OCI-LY7 (cell line): ENCODE measurements at regions not wholly inside any gene's neighbourhood (a gene's known extent, or its start where the extent isn't known, plus 50 kb on each side); places are given as distances from the start of the nearest gene placed in this dataset.

Source experiments
- BruUV-seq: library from RNA; stranded (reverse); fragments of 400-500 nt; replicated peaks from 2 replicates; lab custom pipeline; 2021; lab: Mats Ljungman, UMichigan
- CTCF ChIA-PET: fragments of 300-600 bp; sonication (Branson Sonifier 250); formaldehyde crosslinking; loops from one replicate; lab custom pipeline; 2022; ENCODE audit warnings: antibody characterized with exemption; ENCODE audit not compliant: unreplicated experiment; lab: Charles Lee
- POLR2A ChIA-PET: fragments of 300-600 bp; sonication (Branson Sonifier 250); formaldehyde crosslinking; loops from one replicate; lab custom pipeline; 2022; ENCODE audit warnings: antibody characterized with exemption; lab: Charles Lee
- DNase-seq: peaks from one replicate; pipeline ENCODE4 v3.0.0-alpha.2; 2015; ENCODE audit warnings: low spot score
- H2AFZ ChIP-seq: fragments of 200-600 bp; sonication (generic), shearing (Covaris generic); 2 replicates; pipeline ENCODE4 v1.6.1; 2014; ENCODE audit warnings: mild to moderate bottlenecking, antibody characterized with exemption, low read length, moderate library complexity
- H3K27ac ChIP-seq: fragments of 200-600 bp; sonication (generic); 2 replicates; pipeline ENCODE4 v1.5.1; 2014; ENCODE audit warnings: mixed run types, low read depth, mild to moderate bottlenecking, moderate library complexity, low read length, inconsistent platforms; ENCODE audit not compliant: poor library complexity, severe bottlenecking
- H3K36me3 ChIP-seq: fragments of 200-600 bp; sonication (generic); 2 replicates; pipeline ENCODE4 v1.6.1; 2014; ENCODE audit warnings: mild to moderate bottlenecking, antibody characterized with exemption, low read length, moderate library complexity, mixed read lengths; ENCODE audit not compliant: insufficient read depth
- H3K4me1 ChIP-seq: fragments of 200-600 bp; sonication (generic); 2 replicates; pipeline ENCODE4 v1.5.1; 2014; ENCODE audit warnings: mild to moderate bottlenecking, low read length; ENCODE audit not compliant: insufficient read depth, poor library complexity, severe bottlenecking
- H3K4me2 ChIP-seq: fragments of 200-600 bp; sonication (generic); 2 replicates; pipeline ENCODE4 v1.6.1; 2014; ENCODE audit warnings: mild to moderate bottlenecking, low read length
- H3K4me3 ChIP-seq: fragments of 200-600 bp; sonication (generic); 2 replicates; pipeline ENCODE4 v1.5.1; 2014; ENCODE audit warnings: mild to moderate bottlenecking, low read depth, low read length; ENCODE audit not compliant: poor library complexity, severe bottlenecking
- H3K79me2 ChIP-seq: fragments of 200-600 bp; sonication (generic); 2 replicates; pipeline ENCODE4 v1.6.1; 2016; ENCODE audit warnings: low read depth, mild to moderate bottlenecking, low read length, moderate library complexity, mixed read lengths; ENCODE audit not compliant: insufficient read depth
- H3K9me2 ChIP-seq: fragments of 200-600 bp; sonication (generic); 2 replicates; pipeline ENCODE4 v1.6.1; 2016; ENCODE audit warnings: mild to moderate bottlenecking, low read length, mixed read lengths; ENCODE audit not compliant: insufficient read depth
- H3K9me3 ChIP-seq: fragments of 200-600 bp; sonication (generic); 2 replicates; pipeline ENCODE4 v1.6.1; 2014; ENCODE audit warnings: mild to moderate bottlenecking, mixed run types, low read length, mixed read lengths
- H4K20me1 ChIP-seq: fragments of 200-600 bp; sonication (generic); 2 replicates; pipeline ENCODE4 v1.6.1; 2014; ENCODE audit warnings: mild to moderate bottlenecking, antibody characterized with exemption, low read length, moderate library complexity, mixed read lengths; ENCODE audit not compliant: insufficient read depth
- CTCF ChIP-seq: fragments of 200-600 bp; sonication (generic); conservative IDR thresholded peaks from 2 replicates; pipeline ENCODE4 v1.5.1; 2014; ENCODE audit warnings: mild to moderate bottlenecking, antibody characterized with exemption, low read length, moderate library complexity, mixed read lengths
- EZH2phosphoT487 ChIP-seq: fragments of 200-600 bp; sonication (generic); IDR thresholded peaks from 2 replicates; pipeline ENCODE4 v1.6.1; 2018; ENCODE audit warnings: low read depth, borderline replicate concordance, mild to moderate bottlenecking, mixed run types, antibody characterized with exemption, low read length, moderate library complexity, mixed read lengths
- intact Hi-C: fragments of 100-400 bp; cut with micrococcal nuclease; formaldehyde crosslinking; loops from one replicate; pipeline ENCODE4 v1.10.0; 2022; ENCODE audit not compliant: unreplicated experiment

- Histone ChIP-seq H3K79me2 (no peaks in the 10 kb centered on the region), H3K9me3 (no peaks in the 10 kb centered on the region), H4K20me1 (no peaks in the 10 kb centered on the region), H3K36me3 (no peaks in the 10 kb centered on the region), H3K9me2 (no peaks in the 10 kb centered on the region), H3K27ac (no peak overlapping the region), H3K4me1 (no peaks in the 10 kb centered on the region), H2AFZ (no peak overlapping the region), H3K4me3 (no peak overlapping the region), H3K4me2 (no peak overlapping the region)
- no peak for DNase-seq
- intact Hi-C loops = no loop called here
- ChIA-PET CTCF (no interaction called here), POLR2A (interaction anchor here (0.5 kb wide), 1 partner anchor 679 kb away, joined by 3 read pairs; no protein-coding TSS in a partner anchor)
- TF ChIP-seq EZH2phosphoT487 = no peak
- TF ChIP-seq CTCF = no peak
- no TSS peak for BruUV-seq
Measured at GRCh38 chr22:47687346-47687655, 924.9 kb downstream of the TBC1D22A start.

- BruUV-seq = no TSS peak
- Histone ChIP-seq H3K36me3 (no peaks in the 10 kb centered on the region), H3K4me3 (no peak overlapping the region), H3K4me1 (no peaks in the 10 kb centered on the region), H3K79me2 (no peaks in the 10 kb centered on the region), H3K9me2 (no peaks in the 10 kb centered on the region), H3K4me2 (no peak overlapping the region), H4K20me1 (no peaks in the 10 kb centered on the region), H2AFZ (no peak overlapping the region), H3K27ac (no peak overlapping the region), H3K9me3 (no peaks in the 10 kb centered on the region)
- intact Hi-C loops = no loop called here
- ChIA-PET POLR2A (interaction anchor here (0.5 kb wide), 1 partner anchor 680 kb away, joined by 3 read pairs; no protein-coding TSS in a partner anchor), CTCF (no interaction called here)
- DNase-seq = no peak
- no peak for TF ChIP-seq EZH2phosphoT487
- no peak for TF ChIP-seq CTCF
Measured at GRCh38 chr22:47686594-47687345, 924.3 kb downstream of the TBC1D22A start.
